ENCODE measurements at regions not wholly inside any gene's neighbourhood (a gene's known extent, or its start where the extent isn't known, plus 50 kb on each side); places are given as distances from the start of the nearest gene placed in this dataset.

- 0 out of 2 replicates have a peak, but pooled peaks cover under 1% of the 10 kb centered on the region for H3K9me3 ChIP-seq (ENCODE audit: low read length)
- ChIA-PET POLR2A (interaction anchor here (0.7 kb wide), 1 partner anchor 11 kb away, joined by 3 read pairs; no protein-coding TSS in a partner anchor), CTCF (ENCODE audit: unreplicated experiment) (no interaction called here)
- no peaks in the 10 kb centered on the region for H4K20me1 ChIP-seq (ENCODE audit: insufficient read depth, low read length)
- intact Hi-C loops (cut with micrococcal nuclease; ENCODE audit: unreplicated experiment) = no loop called here
- TF ChIP-seq EZH2phosphoT487 (IDR thresholded peaks at IDR 0.05; ENCODE audit: borderline replicate concordance, low read depth, low read length) (no peak), CTCF (conservative IDR thresholded peaks at IDR 0.05; ENCODE audit: low read length) (no peak)
- H3K79me2 ChIP-seq (ENCODE audit: insufficient read depth, low read depth, low read length) = no peaks in the 10 kb centered on the region
- no TSS peak for BruUV-seq (replicated peaks)
- no peaks in the 10 kb centered on the region for H3K36me3 ChIP-seq (ENCODE audit: insufficient read depth, low read length)
- DNase-seq (ENCODE audit: low spot score) = no peak
- H3K27ac ChIP-seq (ENCODE audit: low read depth, low read length, poor library complexity, severe bottlenecking) = no peak overlapping the region
- no peaks in the 10 kb centered on the region for H3K9me2 ChIP-seq (ENCODE audit: insufficient read depth, low read length)
- no peak overlapping the region for H3K4me3 ChIP-seq (ENCODE audit: low read depth, low read length, poor library complexity, severe bottlenecking)
- no peak overlapping the region for H3K4me2 ChIP-seq (ENCODE audit: low read length)
- H2AFZ ChIP-seq (ENCODE audit: low read length) = peak overlapping the region; percentile 31; the same call in 1 of the 2 replicates
- H3K4me1 ChIP-seq (ENCODE audit: insufficient read depth, low read length, poor library complexity, severe bottlenecking) = no peaks in the 10 kb centered on the region
Observed at GRCh38 chr3:17945018-17945798, 202.8 kb upstream of the TBC1D5 start.

- H3K4me1 ChIP-seq (ENCODE audit: insufficient read depth, low read length, poor library complexity, severe bottlenecking) = no peaks in the 10 kb centered on the region
- H4K20me1 ChIP-seq (ENCODE audit: insufficient read depth, low read length) = no peaks in the 10 kb centered on the region
- no peak overlapping the region for H3K4me2 ChIP-seq (ENCODE audit: low read length)
- H2AFZ ChIP-seq (ENCODE audit: low read length) = no peak overlapping the region
- ChIA-PET CTCF (ENCODE audit: unreplicated experiment) (no interaction called here), POLR2A (interaction anchor here (0.6 to 0.7 kb wide), 2 partner anchors 102 to 669 kb away, joined by 3 read pairs; no protein-coding TSS in a partner anchor)
- DNase-seq (ENCODE audit: low spot score) = no peak
- H3K9me2 ChIP-seq (ENCODE audit: insufficient read depth, low read length) = no peaks in the 10 kb centered on the region
- H3K4me3 ChIP-seq (ENCODE audit: low read depth, low read length, poor library complexity, severe bottlenecking) = no peak overlapping the region
- no TSS peak for BruUV-seq (replicated peaks)
- H3K9me3 ChIP-seq (ENCODE audit: low read length) = no peaks in the 10 kb centered on the region
- no peaks in the 10 kb centered on the region for H3K36me3 ChIP-seq (ENCODE audit: insufficient read depth, low read length)
- TF ChIP-seq EZH2phosphoT487 (IDR thresholded peaks at IDR 0.05; ENCODE audit: borderline replicate concordance, low read depth, low read length) = no peak
- TF ChIP-seq CTCF (conservative IDR thresholded peaks at IDR 0.05; ENCODE audit: low read length) = no peak
- no peak overlapping the region for H3K27ac ChIP-seq (ENCODE audit: low read depth, low read length, poor library complexity, severe bottlenecking)
- no peaks in the 10 kb centered on the region for H3K79me2 ChIP-seq (ENCODE audit: insufficient read depth, low read depth, low read length)
- intact Hi-C loops (cut with micrococcal nuclease; ENCODE audit: unreplicated experiment) = no loop called here
Observed at GRCh38 chr3:17942856-17943255, 200.4 kb upstream of the TBC1D5 start.

- no peaks in the 10 kb centered on the region for H3K9me3 ChIP-seq (ENCODE audit: low read length)
- CTCF ChIA-PET (ENCODE audit: unreplicated experiment) = no interaction called here
- POLR2A ChIA-PET = no interaction called here
- DNase-seq (ENCODE audit: low spot score) = no peak
- no TSS peak for BruUV-seq (replicated peaks)
- no peak overlapping the region for H3K4me2 ChIP-seq (ENCODE audit: low read length)
- no peaks in the 10 kb centered on the region for H3K79me2 ChIP-seq (ENCODE audit: insufficient read depth, low read depth, low read length)
- no peaks in the 10 kb centered on the region for H3K36me3 ChIP-seq (ENCODE audit: insufficient read depth, low read length)
- no peaks in the 10 kb centered on the region for H3K9me2 ChIP-seq (ENCODE audit: insufficient read depth, low read length)
- H2AFZ ChIP-seq (ENCODE audit: low read length) = no peak overlapping the region
- no peak overlapping the region for H3K4me3 ChIP-seq (ENCODE audit: low read depth, low read length, poor library complexity, severe bottlenecking)
- H3K27ac ChIP-seq (ENCODE audit: low read depth, low read length, poor library complexity, severe bottlenecking) = no peak overlapping the region
- intact Hi-C loops (cut with micrococcal nuclease; ENCODE audit: unreplicated experiment) = no loop called here
- no peaks in the 10 kb centered on the region for H3K4me1 ChIP-seq (ENCODE audit: insufficient read depth, low read length, poor library complexity, severe bottlenecking)
- no peak for TF ChIP-seq EZH2phosphoT487 (IDR thresholded peaks at IDR 0.05; ENCODE audit: borderline replicate concordance, low read depth, low read length)
- TF ChIP-seq CTCF (conservative IDR thresholded peaks at IDR 0.05; ENCODE audit: low read length) = no peak
- no peaks in the 10 kb centered on the region for H4K20me1 ChIP-seq (ENCODE audit: insufficient read depth, low read length)
Observed at GRCh38 chr3:17941766-17942165, 199.3 kb upstream of the TBC1D5 start.
